GM23338 (cell line): ENCODE measurements at regions not wholly inside any gene's neighbourhood (a gene's known extent, or its start where the extent isn't known, plus 50 kb on each side); places are given as distances from the start of the nearest gene placed in this dataset.
A peak's percentile ranks its signal among the peaks of the same experiment; 100 is the strongest.

Experiments
- EZH2 ChIP-seq: fragments of 200-600 bp; sonication (generic); IDR thresholded peaks from one replicate; pipeline ENCODE4 v1.8.0; 2017; ENCODE audit warnings: antibody characterized with exemption, mild to moderate bottlenecking, low read depth; ENCODE audit not compliant: unreplicated experiment
- POLR2AphosphoS5 ChIP-seq: IDR thresholded peaks from 2 replicates; pipeline ENCODE4 v1.6.1; 2016; ENCODE audit warnings: antibody characterized with exemption, low read depth
- TF ChIP-seq, protein P1 (sequence below), 2 experiments: fragments of 200-600 bp in 1 of 2; sonication (generic) in 1 of 2; conservative IDR thresholded peaks; 2 replicates each; pipeline versions ENCODE4 v1.5.1 to v1.6.1; 2016 to 2017; ENCODE audit warnings: antibody characterized with exemption in 2 of 2, low read depth in 2 of 2, mild to moderate bottlenecking in 2 of 2, moderate library complexity in 1 of 2
- TF ChIP-seq, protein P2 (sequence below): IDR thresholded peaks from 2 replicates; pipeline ENCODE4 v1.6.1; 2016; ENCODE audit warnings: antibody characterized with exemption

DNA sequence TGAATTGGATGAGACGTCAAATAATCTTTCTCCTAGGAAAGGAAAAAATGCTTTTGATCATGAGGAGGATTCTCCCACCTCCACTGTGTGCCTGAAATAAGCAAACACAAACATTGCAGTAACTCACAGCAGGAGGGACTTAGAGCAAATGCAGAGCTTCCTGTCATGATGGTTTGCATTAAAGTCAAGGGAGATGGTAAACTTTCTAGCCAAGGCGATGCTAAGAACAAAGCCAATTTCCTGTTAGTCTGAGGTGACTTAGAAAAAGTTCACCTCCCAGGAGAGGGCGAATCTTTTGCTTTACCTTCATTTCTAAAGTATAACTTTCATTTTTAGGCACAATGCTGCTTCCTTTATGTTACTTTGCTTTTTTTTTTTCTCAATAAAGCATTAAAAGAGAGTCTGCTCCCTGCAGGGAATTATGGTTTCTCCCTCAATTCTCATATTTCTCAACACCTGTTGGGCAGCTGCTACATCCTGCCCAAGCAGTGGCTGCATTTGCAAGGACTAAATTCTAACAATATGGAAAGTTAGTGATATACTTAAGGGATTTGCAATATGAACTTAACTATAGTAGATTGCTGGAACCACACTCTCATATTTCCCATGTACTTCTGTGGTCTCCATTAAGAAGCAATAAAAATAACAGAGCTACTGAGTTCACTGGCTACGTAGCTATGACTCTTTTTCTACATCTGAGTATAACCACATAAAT is 175.6 kb downstream of the PCTP start:
- TF ChIP-seq, protein P1, sequence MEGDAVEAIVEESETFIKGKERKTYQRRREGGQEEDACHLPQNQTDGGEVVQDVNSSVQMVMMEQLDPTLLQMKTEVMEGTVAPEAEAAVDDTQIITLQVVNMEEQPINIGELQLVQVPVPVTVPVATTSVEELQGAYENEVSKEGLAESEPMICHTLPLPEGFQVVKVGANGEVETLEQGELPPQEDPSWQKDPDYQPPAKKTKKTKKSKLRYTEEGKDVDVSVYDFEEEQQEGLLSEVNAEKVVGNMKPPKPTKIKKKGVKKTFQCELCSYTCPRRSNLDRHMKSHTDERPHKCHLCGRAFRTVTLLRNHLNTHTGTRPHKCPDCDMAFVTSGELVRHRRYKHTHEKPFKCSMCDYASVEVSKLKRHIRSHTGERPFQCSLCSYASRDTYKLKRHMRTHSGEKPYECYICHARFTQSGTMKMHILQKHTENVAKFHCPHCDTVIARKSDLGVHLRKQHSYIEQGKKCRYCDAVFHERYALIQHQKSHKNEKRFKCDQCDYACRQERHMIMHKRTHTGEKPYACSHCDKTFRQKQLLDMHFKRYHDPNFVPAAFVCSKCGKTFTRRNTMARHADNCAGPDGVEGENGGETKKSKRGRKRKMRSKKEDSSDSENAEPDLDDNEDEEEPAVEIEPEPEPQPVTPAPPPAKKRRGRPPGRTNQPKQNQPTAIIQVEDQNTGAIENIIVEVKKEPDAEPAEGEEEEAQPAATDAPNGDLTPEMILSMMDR (conservative IDR thresholded peaks at IDR 0.05; ENCODE audit: low read depth in 2 of 2), result no peak
- TF ChIP-seq POLR2AphosphoS5 (no peak), EZH2 (no peak)
- TF ChIP-seq, protein P2, sequence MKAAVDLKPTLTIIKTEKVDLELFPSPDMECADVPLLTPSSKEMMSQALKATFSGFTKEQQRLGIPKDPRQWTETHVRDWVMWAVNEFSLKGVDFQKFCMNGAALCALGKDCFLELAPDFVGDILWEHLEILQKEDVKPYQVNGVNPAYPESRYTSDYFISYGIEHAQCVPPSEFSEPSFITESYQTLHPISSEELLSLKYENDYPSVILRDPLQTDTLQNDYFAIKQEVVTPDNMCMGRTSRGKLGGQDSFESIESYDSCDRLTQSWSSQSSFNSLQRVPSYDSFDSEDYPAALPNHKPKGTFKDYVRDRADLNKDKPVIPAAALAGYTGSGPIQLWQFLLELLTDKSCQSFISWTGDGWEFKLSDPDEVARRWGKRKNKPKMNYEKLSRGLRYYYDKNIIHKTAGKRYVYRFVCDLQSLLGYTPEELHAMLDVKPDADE, result peak; percentile 75
